GM13977 (cell line): ENCODE measurements at regions not wholly inside any gene's neighbourhood (a gene's known extent, or its start where the extent isn't known, plus 50 kb on each side); places are given as distances from the start of the nearest gene placed in this dataset.

Source experiments
- DNase-seq: peaks from one replicate; pipeline ENCODE4 v3.0.0; 2012; ENCODE audit warnings: low spot score
- in situ Hi-C: fragments of 300-500 bp; cut with MboI; formaldehyde crosslinking; loops from one replicate; pipeline ENCODE4 v1.12.0; 2022; ENCODE audit warnings: low sequenced_read_pairs, low pct_unique_long_range_greater_than_20kb, mixed read lengths, inconsistent platforms; ENCODE audit not compliant: unreplicated experiment
- TF ChIP-seq, protein P1 (sequence below): IDR thresholded peaks from 2 replicates; pipeline ENCODE4 v1.5.1; 2012; ENCODE audit warnings: mild to moderate bottlenecking, control low read depth; ENCODE audit not compliant: insufficient read depth; ENCODE audit errors: extremely low read depth, missing control alignments

- DNase-seq, result no peak
- in situ Hi-C loops, result no loop called here
- TF ChIP-seq, protein P1, sequence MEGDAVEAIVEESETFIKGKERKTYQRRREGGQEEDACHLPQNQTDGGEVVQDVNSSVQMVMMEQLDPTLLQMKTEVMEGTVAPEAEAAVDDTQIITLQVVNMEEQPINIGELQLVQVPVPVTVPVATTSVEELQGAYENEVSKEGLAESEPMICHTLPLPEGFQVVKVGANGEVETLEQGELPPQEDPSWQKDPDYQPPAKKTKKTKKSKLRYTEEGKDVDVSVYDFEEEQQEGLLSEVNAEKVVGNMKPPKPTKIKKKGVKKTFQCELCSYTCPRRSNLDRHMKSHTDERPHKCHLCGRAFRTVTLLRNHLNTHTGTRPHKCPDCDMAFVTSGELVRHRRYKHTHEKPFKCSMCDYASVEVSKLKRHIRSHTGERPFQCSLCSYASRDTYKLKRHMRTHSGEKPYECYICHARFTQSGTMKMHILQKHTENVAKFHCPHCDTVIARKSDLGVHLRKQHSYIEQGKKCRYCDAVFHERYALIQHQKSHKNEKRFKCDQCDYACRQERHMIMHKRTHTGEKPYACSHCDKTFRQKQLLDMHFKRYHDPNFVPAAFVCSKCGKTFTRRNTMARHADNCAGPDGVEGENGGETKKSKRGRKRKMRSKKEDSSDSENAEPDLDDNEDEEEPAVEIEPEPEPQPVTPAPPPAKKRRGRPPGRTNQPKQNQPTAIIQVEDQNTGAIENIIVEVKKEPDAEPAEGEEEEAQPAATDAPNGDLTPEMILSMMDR, result no peak
These were observed 96.1 kb upstream of the NXT1 start for GRCh38 chr20:23254505-23254904.

- TF ChIP-seq, protein P1, result no peak
- in situ Hi-C loops, result no loop called here
- DNase-seq, result no peak
These were observed 96.6 kb upstream of the NXT1 start for GRCh38 chr20:23254034-23254433.

- TF ChIP-seq, protein P1, result no peak
- DNase-seq, result no peak
- in situ Hi-C loops, result no loop called here
These were observed 97.1 kb upstream of the NXT1 start for GRCh38 chr20:23253524-23253923.

GRCh38 chr20:23251779-23252178, 98.8 kb upstream of the NXT1 start:
- DNase-seq, result no peak
- TF ChIP-seq, protein P1, result no peak
- in situ Hi-C loops, result no loop called here

GRCh38 chr20:23249541-23249940, 101.0 kb upstream of the NXT1 start:
- in situ Hi-C loops, result no loop called here
- TF ChIP-seq, protein P1, result no peak
- no peak for DNase-seq

DNA sequence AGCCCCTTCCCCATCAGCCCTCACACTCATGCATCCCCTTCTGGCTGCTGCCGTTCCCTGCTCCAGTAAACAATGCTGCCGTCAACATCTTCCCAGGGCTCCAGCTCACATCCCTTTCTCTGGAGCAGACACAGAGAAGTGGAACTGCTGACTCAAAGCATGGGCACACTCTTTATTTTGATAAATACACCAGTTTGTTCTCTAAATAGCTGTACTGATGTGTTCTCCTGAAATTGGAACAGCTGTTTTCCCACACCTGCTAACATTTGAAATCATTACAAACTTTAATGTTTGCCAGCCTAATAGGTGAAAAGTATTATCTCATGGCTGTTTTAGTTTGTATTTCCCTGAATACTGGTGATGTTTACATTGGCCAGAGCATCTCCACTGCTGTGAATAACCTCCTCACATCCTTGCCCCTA, 102.1 kb upstream of the NXT1 start:
- no peak for DNase-seq
- in situ Hi-C loops, result no loop called here
- TF ChIP-seq, protein P1, result no peak
